HEK293 (cell line): ENCODE measurements at regions not wholly inside any gene's neighbourhood (a gene's known extent, or its start where the extent isn't known, plus 50 kb on each side); places are given as distances from the start of the nearest gene placed in this dataset.
A peak's percentile ranks its signal among the peaks of the same experiment; 100 is the strongest.

ENCODE experiments used
- CTCF ChIA-PET: fragments of 350-600 bp; formaldehyde crosslinking; extraction: SDS; loops from one replicate; lab custom pipeline; 2021; ENCODE audit warnings: antibody characterized with exemption; lab: Yijun Ruan, JAX
- POLR2A ChIA-PET: fragments of 300-600 bp; formaldehyde crosslinking; extraction: SDS; loops from one replicate; lab custom pipeline; 2020; ENCODE audit warnings: antibody characterized with exemption, inconsistent platforms; lab: Yijun Ruan, JAX
- H3K27ac ChIP-seq: fragments of 200-500 bp; sonication (Bioruptor generic); 2 replicates; pipeline ENCODE4 v1.5.1; 2014; ENCODE audit warnings: low read depth, low read length, control low read depth, inconsistent platforms; ENCODE audit errors: extremely low read depth
- H3K36me3 ChIP-seq, 2 experiments: fragments of 200-500 bp in 1 of 2; sonication (Bioruptor generic) in 1 of 2; 1 replicate in 1 of 2; 2 replicates in 1 of 2; pipeline ENCODE4 v1.5.1; 2014 to 2017; ENCODE audit warnings: inconsistent platforms in 2 of 2, low read length in 2 of 2; ENCODE audit not compliant: control insufficient read depth in 2 of 2, insufficient read depth in 1 of 2
- H3K4me1 ChIP-seq: fragments of 200-500 bp; sonication (Bioruptor generic); 2 replicates; pipeline ENCODE4 v1.5.1; 2014; ENCODE audit warnings: mild to moderate bottlenecking, low read length, inconsistent platforms; ENCODE audit not compliant: control insufficient read depth, insufficient read depth
- H3K4me3 ChIP-seq: 2 replicates; pipeline ENCODE4 v1.5.1; 2011; ENCODE audit warnings: low read depth, mild to moderate bottlenecking, control low read depth, low read length, moderate library complexity
- H3K9me3 ChIP-seq: fragments of 200-500 bp; sonication (Bioruptor generic); 2 replicates; pipeline ENCODE4 v1.5.1; 2014; ENCODE audit warnings: low read depth, low read length, inconsistent platforms; ENCODE audit not compliant: control insufficient read depth, insufficient read depth
- CTCF ChIP-seq: fragments of 450-650 bp; formaldehyde crosslinking; IDR thresholded peaks from 2 replicates; pipeline ENCODE4 v1.5.1; 2016; ENCODE audit warnings: missing biosample characterization, missing genetic modification characterization
- FEZF1 ChIP-seq: fragments of 450-650 bp; formaldehyde crosslinking; IDR thresholded peaks from 2 replicates; pipeline ENCODE4 v1.5.1; 2016; ENCODE audit warnings: missing biosample characterization, missing genetic modification characterization
- GLI2 ChIP-seq: fragments of 450-650 bp; formaldehyde crosslinking; IDR thresholded peaks from 2 replicates; pipeline ENCODE4; 2017; ENCODE audit warnings: missing biosample characterization, missing genetic modification characterization, low read depth, borderline replicate concordance
- ZBTB11 ChIP-seq: fragments of 450-650 bp; formaldehyde crosslinking; conservative IDR thresholded peaks from 2 replicates; pipeline ENCODE4 v1.5.1; 2016; ENCODE audit warnings: low read depth, missing biosample characterization, missing genetic modification characterization
- ZBTB21 ChIP-seq: fragments of 450-650 bp; formaldehyde crosslinking; IDR thresholded peaks from 2 replicates; pipeline ENCODE4 v1.5.1; 2017; ENCODE audit warnings: missing biosample characterization, missing genetic modification characterization
- ZEB2 ChIP-seq: fragments of 450-650 bp; formaldehyde crosslinking; IDR thresholded peaks from 2 replicates; pipeline ENCODE4 v1.5.1; 2016; ENCODE audit warnings: missing biosample characterization, missing genetic modification characterization
- ZNF140 ChIP-seq: fragments of 450-650 bp; formaldehyde crosslinking; IDR thresholded peaks from 2 replicates; pipeline ENCODE4 v1.5.1; 2016; ENCODE audit warnings: missing biosample characterization, missing genetic modification characterization
- ZNF513 ChIP-seq: fragments of 450-650 bp; IDR thresholded peaks from 2 replicates; pipeline ENCODE4 v1.5.1; 2018; ENCODE audit warnings: missing biosample characterization, missing genetic modification characterization
- ZNF561 ChIP-seq: fragments of 450-650 bp; IDR thresholded peaks from 2 replicates; pipeline ENCODE4 v1.5.1; 2018; ENCODE audit warnings: missing biosample characterization, missing genetic modification characterization, borderline replicate concordance
- ZNF585B ChIP-seq: fragments of 450-650 bp; formaldehyde crosslinking; IDR thresholded peaks from 2 replicates; pipeline ENCODE4 v1.5.1; 2016; ENCODE audit warnings: missing biosample characterization, missing genetic modification characterization
- ZNF596 ChIP-seq: fragments of 450-650 bp; IDR thresholded peaks from 2 replicates; pipeline ENCODE4 v1.5.0; 2018; ENCODE audit warnings: missing biosample characterization, mild to moderate bottlenecking, missing genetic modification characterization, moderate library complexity
- ZNF610 ChIP-seq: fragments of 450-650 bp; formaldehyde crosslinking; IDR thresholded peaks from 2 replicates; pipeline ENCODE4 v1.5.1; 2016; ENCODE audit warnings: missing biosample characterization, missing genetic modification characterization, borderline replicate concordance
- ZNF624 ChIP-seq: fragments of 450-650 bp; formaldehyde crosslinking; IDR thresholded peaks from 2 replicates; pipeline ENCODE4 v1.5.1; 2017; ENCODE audit warnings: missing biosample characterization, missing genetic modification characterization
- TF ChIP-seq, protein P1 (sequence below): fragments of 450-650 bp; formaldehyde crosslinking; IDR thresholded peaks from 2 replicates; pipeline ENCODE4 v1.5.1; 2016; ENCODE audit warnings: missing biosample characterization, missing genetic modification characterization
- TF ChIP-seq, protein P2 (sequence below): fragments of 450-650 bp; formaldehyde crosslinking; IDR thresholded peaks from 2 replicates; pipeline ENCODE4 v1.5.1; 2017; ENCODE audit warnings: missing biosample characterization, missing genetic modification characterization

GRCh38 chr7:117960351-117960750 is 87.1 kb upstream of the CTTNBP2 start:
- H3K9me3 ChIP-seq: no peaks in the 10 kb centered on the region
- no peaks in the 10 kb centered on the region for H3K36me3 ChIP-seq
- ChIA-PET POLR2A (no interaction called here), CTCF (interaction anchor here (1.2 to 2.1 kb wide), 2 partner anchors 8 to 33 kb away, joined by 3 to 5 read pairs; no protein-coding TSS in a partner anchor)
- H3K4me3 ChIP-seq: no peak overlapping the region
- H3K4me1 ChIP-seq: peaks cover 4% of the 10 kb centered on the region; the same call in 1 of the 2 replicates
- TF ChIP-seq ZBTB11 (tag by site-specific recombination): no peak
- TF ChIP-seq, protein P1, sequence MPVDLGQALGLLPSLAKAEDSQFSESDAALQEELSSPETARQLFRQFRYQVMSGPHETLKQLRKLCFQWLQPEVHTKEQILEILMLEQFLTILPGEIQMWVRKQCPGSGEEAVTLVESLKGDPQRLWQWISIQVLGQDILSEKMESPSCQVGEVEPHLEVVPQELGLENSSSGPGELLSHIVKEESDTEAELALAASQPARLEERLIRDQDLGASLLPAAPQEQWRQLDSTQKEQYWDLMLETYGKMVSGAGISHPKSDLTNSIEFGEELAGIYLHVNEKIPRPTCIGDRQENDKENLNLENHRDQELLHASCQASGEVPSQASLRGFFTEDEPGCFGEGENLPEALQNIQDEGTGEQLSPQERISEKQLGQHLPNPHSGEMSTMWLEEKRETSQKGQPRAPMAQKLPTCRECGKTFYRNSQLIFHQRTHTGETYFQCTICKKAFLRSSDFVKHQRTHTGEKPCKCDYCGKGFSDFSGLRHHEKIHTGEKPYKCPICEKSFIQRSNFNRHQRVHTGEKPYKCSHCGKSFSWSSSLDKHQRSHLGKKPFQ (tag by site-specific recombination): no peak
- no peak for TF ChIP-seq ZNF585B (tag by site-specific recombination)
- TF ChIP-seq ZNF561 (tag by site-specific recombination): no peak
- no peak for TF ChIP-seq ZNF596
- no peak for TF ChIP-seq CTCF (tag by site-specific recombination)
- no peak for TF ChIP-seq ZEB2
- TF ChIP-seq ZBTB21 (tag by site-specific recombination): no peak
- no peak for TF ChIP-seq ZNF140
- no peak for TF ChIP-seq ZNF610 (tag by site-specific recombination)
- no peak for TF ChIP-seq ZNF513
- TF ChIP-seq FEZF1 (tag by site-specific recombination): no peak
- no peak for TF ChIP-seq GLI2
- no peak overlapping the region for H3K27ac ChIP-seq

GRCh38 chr7:117961235-117961634 is 88.0 kb upstream of the CTTNBP2 start:
- Histone ChIP-seq H3K36me3 (no peaks in the 10 kb centered on the region), H3K27ac (no peak overlapping the region), H3K4me1 (peaks cover 4% of the 10 kb centered on the region; the same call in 1 of the 2 replicates), H3K4me3 (no peak overlapping the region), H3K9me3 (no peaks in the 10 kb centered on the region)
- ChIA-PET POLR2A (no interaction called here), CTCF (interaction anchor here (2.1 kb wide), 1 partner anchor 9 kb away, joined by 5 read pairs; no protein-coding TSS in a partner anchor)
- no peak for TF ChIP-seq ZNF624
- TF ChIP-seq, protein P2, sequence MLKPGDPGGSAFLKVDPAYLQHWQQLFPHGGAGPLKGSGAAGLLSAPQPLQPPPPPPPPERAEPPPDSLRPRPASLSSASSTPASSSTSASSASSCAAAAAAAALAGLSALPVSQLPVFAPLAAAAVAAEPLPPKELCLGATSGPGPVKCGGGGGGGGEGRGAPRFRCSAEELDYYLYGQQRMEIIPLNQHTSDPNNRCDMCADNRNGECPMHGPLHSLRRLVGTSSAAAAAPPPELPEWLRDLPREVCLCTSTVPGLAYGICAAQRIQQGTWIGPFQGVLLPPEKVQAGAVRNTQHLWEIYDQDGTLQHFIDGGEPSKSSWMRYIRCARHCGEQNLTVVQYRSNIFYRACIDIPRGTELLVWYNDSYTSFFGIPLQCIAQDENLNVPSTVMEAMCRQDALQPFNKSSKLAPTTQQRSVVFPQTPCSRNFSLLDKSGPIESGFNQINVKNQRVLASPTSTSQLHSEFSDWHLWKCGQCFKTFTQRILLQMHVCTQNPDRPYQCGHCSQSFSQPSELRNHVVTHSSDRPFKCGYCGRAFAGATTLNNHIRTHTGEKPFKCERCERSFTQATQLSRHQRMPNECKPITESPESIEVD (tag by site-specific recombination): 0 out of 2 replicates have a peak, but pooled peaks have one; percentile 6
- TF ChIP-seq, all 188 proteins: peak for 1
